GM18861 (cell line): ENCODE measurements at regions not wholly inside any gene's neighbourhood (a gene's known extent, or its start where the extent isn't known, plus 50 kb on each side); places are given as distances from the start of the nearest gene placed in this dataset.

Experiments
- ATAC-seq: cut with Tn5 transposase; IDR thresholded peaks from one replicate; pipeline ENCODE4 v1.9.1; 2021; ENCODE audit not compliant: unreplicated experiment

DNA sequence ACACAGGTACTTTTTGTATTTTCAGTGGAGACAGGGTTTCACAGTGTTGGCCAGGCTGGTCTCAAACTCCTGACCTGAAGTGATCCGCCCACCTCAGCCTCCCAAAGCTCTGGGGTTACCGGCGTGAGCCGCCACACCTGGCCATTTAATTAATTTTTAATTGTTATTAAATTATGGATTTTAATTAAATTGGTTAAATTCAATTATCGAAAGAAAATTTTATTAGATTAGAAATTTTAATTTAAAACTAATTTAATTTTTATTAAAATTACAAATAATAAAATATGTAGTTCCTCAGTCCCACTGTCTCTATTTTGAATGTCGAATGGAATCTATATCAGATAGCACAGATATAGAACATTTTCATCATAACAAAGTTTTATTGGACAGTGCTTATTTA is 416.5 kb downstream of the GABRG2 start:
- no peak for ATAC-seq

DNA sequence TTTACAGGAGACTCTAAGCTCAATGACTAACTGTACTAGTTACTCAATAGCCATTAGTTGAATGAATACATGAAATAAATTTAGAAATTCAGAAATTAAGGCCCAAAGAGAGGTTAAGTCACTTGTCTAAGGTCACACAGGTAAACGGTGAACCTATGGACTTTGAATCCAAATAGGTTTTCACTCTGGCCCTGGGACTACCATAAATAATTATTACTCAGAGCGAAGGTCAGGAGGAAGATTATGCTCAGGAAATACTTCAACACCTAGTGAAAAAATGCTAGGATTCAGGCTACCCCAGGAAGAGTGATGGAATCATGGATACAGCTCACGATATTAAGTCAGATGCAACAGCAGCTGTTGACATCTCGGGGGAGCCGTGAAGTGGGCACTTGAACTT is 417.4 kb downstream of the GABRG2 start:
- ATAC-seq = no peak

DNA sequence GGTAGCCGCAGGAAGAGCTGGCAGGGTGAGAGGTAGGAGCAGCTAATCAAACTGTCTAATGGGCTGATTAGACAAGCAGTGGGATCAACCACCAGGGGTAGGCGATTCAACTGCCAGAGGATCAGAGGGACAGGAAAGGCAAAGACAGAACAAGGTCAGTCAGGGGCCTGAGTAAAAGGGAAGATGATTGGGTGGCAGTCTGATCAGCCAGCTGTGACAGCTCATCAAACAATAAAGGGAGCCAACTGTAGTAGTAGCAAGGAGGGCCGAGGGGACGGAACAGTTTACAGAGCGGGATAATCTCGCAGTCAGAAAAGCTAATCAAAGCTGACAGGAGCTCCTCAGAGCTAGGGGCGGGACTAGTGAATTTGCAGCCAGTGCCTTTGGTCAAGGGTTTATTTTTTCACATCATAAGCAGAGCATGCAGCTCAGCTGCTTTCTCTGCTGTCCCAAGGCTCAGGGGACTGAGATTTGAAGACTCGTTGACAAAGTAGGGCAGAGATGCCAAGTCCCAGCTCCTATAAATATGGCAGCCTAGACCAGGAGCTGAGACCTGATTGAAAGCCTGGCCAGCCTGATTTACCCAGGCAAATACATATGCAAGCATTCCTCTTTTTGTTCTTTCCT is 418.2 kb downstream of the GABRG2 start:
- no peak for ATAC-seq

DNA sequence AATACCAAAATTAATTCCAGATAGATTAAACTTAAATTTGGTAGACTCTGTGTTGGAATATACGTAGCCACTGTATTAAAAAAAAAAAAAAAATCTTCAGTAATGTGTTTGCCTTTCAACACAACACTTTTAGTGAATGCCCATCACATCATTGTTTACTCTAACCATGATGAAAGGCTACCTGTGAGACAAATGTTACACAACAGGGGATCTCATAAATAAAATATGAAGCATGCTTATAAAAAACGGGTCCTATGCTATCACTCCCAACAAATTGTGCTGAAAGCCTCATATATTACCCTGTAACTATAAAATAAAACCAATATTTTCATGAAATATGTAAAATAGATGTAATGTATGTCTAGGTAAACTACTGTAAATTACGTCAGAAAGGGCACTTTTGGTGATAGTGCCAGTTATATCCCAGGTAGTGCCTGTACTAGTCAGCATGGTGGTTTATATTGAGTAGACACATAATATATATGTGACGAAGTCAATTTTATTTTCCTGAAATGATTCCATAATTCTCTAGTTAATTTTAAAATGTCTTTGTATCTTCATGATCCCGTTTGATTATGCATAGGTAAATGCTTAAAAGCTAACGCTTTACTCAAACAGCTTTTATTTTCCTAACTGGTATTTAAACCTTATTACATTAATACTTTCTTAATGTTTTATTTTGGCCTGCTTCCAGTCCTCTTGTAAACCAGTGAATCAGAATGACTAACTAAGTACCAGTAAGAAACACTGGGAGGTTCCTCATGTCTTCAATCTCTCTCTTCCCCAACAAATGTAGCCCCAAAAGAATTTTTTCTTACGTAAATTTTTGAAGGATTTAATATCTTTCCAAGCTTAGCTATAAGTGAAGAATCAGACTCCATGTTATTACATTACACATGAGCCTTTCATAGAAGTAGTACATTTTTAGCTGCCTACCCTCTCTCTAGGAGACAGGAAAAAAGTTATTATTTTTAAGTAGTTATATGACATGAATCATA is 420.3 kb downstream of the GABRG2 start:
- no peak for ATAC-seq

DNA sequence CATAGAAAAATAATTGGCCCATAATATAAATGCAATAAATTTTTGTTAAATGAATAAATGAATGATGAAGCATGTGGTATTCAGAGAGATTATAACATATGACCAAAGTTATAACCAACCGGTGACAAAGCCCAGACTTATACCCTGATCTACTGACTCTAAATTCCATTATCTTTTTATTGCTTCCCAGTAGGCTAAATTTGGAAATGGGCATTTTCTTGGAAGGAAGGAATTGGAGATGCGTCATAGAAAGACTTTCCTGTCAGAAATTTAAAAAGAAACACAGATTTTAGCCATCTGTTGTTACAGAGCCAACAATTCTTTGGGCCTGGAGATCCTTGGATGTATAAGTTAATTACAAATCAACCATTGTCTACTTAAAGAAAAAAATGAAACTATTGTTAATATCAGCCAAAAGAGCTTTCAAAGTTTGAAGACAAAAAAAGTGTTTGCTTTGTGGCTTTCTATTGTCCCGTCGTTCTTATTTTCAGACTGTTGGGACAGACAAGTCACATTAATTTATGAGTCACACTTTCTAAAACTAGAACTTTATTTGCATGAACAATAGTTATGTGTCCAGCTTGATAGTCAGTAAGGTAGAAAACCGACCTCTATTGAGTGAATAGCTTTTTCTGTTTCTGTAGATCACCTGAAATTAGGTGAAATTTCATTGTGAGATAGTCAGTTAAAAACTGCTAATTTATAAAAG is 428.7 kb downstream of the GABRG2 start:
- peak; percentile 51 for ATAC-seq

DNA sequence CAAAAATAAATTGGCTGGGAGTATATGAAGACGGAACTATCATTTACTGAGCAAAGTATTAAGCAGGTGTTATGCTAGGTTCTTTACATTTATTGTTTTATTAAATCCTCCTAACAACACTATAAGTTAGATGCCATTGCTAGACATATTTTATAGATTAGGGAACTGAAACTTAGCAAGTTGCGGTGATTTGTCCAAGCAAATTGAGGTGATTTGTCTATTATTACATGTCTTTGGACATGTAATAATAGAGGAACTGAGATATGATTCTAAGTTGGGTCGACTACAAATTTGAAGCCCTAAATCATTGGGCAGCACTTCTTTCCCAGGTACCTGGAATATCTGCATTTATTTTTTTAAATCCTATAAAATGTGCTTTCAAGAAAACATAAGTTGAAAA is 429.9 kb downstream of the GABRG2 start:
- ATAC-seq = no peak

DNA sequence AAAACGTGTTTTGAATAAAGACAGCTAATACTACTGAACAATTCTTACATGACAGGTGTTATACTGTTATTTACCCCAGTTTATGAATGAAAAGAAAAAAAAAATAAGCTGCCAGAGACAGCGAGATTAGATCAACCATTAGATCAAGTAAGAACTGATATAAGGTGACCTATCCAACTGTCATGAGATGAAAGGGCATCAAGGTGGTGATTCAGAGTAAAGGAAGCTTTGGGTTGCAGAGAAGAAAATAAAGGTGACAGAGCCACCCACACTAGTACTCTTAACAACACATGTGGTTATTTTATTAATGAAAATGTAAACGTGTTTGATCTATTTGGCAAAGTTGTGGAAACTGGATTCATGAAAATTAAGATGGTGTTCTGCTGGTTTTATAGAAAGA is 435.2 kb downstream of the GABRG2 start:
- no peak for ATAC-seq

DNA sequence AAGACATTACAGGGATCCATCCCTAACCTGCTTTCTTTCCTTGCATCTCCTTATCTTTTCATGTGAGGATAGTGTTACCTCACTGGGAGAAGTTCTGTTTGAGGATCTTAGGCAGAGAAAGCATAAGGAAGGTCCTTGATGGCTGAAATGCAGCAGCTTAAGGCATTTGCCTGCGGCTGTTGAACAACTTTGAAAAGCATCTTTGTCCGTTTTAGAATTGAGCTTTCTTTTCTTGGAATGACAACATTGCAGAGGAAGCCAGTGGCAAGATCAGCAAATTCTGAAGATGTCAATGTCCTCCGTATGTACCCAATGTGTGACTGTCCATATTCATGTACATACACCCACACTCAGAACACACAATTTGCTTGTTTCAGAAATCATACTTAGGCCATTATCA is 436.2 kb downstream of the GABRG2 start:
- ATAC-seq = no peak

DNA sequence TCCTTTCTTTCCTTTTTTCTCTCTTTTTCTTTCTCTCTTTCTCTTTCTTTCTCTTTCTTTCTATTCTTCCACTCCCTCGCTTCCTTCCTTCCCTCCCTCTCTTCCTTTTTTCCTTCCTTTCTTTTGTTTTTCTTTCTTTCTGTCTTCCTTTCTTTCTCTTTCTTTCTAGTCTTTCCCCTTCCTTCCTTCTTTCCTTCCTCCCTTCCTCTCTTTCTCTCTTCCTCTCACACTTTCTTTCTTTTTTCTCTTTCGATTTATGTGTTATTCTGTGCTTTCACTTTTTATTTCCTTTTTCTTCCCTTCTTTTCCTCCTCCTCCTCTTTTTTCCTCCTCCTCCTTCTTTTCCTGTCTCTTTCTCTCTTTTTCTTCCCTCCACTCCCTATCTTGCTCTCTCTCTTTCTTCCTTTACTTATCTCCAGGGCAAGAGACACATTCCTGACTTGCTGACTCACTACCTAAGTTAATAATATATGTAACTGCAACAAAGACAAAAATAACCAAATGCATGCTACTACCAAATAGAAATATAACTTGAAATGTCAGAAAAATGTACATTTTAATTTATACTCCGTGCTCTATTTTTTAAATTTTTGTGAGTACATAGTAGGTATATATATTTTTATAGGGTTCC is 445.5 kb downstream of the GABRG2 start:
- no peak for ATAC-seq

DNA sequence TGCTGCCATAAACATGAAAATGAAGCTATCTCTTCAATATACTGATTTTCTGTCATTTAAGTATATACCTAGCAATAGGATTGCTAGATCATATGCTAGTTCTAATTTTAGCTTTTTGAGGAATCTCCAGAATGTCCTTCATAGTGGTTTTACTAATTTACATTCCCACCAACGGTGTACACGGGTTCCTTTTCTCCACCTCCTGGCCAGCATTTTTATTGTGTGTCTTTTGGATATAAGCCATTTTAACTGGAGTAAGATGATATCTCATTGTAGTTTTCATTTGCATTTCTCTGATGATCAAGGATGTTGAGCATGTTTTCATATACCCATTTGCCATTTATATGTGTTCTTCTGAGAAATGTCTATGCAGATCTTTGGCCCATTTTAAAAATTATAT is 446.5 kb downstream of the GABRG2 start:
- ATAC-seq = no peak

DNA sequence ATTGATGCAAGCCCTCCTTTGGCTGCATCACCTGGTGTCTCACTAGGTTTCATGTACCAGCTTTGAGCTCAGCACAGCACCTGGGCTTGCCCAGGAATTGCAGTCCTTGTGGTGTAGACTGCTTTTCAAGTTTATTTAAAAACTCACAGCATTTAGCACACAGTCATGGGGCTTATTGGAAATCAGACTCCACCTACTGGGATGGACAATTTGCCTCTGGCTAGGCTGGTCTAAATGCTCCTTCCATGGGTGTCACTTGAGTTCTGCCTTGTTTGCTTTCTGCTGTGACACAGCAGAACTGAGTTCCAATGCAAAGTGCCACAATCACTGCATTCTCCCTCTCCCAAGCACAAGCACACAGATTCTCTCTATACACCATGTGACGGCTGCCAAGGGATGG is 453.3 kb downstream of the GABRG2 start:
- no peak for ATAC-seq

DNA sequence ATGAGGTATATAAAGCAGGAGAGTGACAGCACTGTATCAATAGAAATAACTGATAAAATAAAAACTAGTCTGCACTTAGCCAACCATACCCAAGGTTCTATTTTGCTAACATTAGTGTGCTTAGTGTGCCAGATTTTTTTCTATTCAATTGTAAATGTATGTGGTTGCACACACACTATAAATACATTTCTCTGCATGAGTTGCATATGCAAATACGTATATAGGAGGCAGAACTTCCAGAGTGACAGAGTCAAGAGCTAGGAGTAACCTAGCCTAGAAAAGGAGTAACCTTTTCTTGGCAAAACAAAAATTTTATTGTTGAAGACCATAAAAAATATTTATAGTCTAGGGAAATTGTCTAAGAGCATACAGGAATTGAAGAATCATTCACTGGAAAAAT is 461.6 kb downstream of the GABRG2 start:
- no peak for ATAC-seq

DNA sequence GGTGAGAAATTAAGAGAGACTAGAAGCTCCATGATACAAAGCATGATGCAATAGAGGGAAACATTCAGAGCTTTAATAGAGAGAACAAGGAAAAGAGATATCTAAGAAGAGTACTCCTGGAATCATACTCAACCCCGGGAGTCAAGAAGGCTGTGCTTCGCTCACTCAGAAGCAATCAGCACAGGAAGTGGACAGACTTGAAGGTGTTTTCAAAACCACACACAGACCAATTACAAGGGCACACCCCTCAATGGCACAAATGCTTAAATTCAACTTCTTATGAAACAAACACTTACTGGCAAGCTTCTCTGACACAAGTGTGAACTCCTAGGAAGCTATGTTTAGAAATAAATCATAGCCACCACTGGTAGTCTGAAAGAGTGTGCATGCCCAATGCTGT is 462.3 kb downstream of the GABRG2 start:
- no peak for ATAC-seq

DNA sequence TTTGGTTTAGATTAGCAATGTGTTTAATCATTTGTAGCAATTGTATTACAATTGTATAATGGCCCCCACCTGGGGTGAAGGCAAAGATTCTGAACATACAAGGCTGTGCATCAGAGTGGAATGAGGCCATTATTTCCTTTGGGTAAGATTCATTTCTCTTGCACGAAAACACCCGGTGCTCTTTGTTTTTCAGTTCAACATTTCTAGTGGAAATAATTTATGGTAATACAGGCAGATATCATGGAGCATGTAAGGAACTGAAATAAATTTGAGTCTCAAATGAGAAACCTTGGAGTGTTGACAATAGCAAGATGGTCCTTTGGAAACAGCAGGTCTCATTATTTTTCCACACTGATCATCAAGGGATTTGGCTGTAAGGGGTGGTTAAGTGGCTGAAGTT is 475.9 kb downstream of the GABRG2 start:
- no peak for ATAC-seq

DNA sequence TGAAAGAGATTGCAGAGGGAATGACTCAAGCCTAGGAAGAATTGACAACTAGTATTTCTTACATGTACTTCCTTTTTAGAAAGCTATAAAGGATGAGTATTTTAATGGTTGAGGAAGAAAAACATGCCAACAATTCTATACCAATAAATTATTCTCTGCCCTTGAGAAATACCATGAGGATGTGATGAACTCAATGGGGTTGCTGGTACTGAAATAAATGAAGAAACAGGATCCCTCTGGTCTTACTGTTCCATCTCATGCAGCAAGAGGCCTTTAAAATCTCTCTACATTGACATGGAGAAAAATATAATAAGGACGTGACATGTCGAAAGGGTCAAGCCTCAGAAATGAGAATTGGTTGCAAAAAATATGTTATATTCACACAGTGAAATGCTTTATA is 477.3 kb downstream of the GABRG2 start:
- no peak for ATAC-seq

DNA sequence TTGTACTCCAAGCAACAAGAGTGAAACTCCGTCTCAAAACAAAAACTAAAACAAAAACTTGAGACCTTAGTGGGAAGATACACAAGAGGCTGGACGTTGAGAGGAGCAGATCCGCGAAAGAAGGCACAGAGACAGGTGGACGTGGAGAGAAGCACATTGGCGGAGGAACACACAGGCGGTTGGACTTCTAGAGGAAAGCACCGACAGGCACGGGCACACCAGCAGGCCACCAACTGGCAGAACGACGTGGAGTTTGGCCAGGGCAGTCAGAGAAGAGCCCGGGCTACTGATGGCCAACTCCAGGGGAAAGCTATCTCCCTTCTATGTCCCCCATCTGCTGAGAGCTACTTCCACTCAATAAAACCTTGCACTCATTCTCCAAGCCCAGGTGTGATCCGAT is 482.7 kb downstream of the GABRG2 start:
- no peak for ATAC-seq

DNA sequence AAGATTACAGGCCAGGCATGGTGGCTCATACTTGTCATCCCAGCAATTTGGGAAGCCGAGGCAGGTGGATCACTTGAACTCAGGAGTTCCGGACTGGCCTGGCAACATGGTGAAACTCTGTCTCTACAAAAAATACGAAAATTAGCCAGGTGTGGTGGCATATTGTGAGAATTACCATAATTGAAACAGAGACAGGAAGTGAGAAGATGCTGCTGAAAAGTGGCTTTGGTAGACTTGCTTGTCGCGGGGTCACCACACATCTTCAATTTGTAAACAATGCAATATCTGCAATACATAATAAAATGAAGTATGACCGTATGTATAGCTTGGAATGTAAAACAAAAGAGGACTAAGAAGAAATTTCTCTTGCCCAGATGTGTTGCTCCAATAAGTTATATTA is 490.5 kb downstream of the GABRG2 start:
- ATAC-seq = no peak

DNA sequence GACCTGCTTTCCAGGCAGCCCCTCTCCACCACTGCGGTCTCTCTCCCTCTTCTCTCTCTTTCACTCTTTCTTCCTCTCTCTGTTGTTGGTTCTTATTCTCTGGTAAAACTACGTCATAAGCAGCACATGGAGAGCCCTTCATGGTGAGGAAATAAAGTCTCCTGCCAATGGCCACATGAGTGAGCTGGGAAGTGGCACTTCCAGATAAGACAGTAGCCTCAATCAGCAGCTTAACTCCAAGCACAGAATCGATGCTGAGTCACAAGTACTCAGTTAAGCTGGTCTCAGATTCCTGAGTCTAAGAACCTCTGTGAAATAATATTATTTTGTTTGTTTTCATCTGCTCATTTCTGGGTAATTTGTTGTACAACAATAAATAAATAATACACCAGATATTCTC is 500.1 kb downstream of the GABRG2 start:
- ATAC-seq = no peak

DNA sequence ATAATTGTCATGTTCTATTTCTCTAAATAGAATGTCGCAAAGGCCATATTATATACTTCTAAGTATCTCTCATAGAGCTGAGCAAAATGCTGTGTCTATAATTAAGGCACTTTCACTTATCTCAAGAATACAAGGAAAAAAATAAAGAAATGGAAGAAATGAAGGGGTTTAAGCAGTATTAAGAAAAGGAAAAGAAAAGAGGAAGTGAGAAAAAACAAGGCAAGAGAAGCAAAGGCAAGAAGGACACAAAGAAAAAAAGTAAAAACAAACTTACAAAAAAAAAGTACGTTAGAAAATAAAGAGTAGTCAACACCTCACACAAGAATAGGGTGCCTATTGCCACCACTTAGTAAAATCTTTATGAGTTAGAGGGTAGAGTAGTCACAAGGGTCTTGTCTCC is 506.2 kb downstream of the GABRG2 start:
- ATAC-seq = no peak

DNA sequence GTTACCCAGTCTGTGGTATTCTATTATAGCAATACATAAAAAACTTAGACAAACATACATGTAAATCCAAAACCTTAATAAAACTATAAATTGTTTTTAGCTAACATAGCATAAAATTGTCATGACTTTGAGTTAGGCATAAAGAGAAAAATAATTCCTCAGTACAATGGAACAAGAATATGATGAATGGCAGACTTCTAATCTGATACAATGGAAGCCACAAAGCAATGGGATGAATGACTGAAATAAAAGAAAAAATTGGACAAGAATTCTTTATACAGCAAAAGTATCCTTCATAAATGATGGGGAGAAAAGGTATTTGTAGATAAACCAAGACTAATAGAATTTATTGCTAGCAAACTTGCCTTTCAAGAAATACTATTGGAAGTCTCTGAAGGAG is 524.2 kb downstream of the GABRG2 start:
- no peak for ATAC-seq

DNA sequence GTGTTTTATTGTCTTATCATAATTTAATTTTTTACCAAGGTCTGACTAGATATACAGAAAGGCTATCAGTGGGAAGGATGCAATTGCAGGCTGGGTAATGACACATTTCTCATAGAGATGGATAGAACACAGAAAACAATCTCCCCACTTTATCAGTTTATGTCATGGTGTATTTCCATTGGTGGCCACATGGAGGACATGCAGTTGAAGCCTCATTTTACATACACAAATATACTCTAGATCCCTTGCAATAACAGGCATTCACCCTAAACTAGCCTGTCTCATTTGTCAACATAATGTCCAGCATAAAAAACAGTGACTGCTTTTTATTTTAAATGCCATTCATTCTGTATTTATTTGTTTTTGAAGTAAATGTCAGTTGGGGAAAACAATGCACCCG is 526.3 kb downstream of the GABRG2 start:
- peak; percentile 64 for ATAC-seq
